A549 (cell line): ENCODE measurements at regions not wholly inside any gene's neighbourhood (a gene's known extent, or its start where the extent isn't known, plus 50 kb on each side); places are given as distances from the start of the nearest gene placed in this dataset.

Experiments used
- ATAC-seq, 2 experiments: fragments of 200-7000 bp in 1 of 2; fragments of >200 bp in 1 of 2; cut with Nextera tagmentation in 1 of 2; cut with Tn5 transposase in 1 of 2; 3 replicates each; pipeline versions ENCODE4 v1.8.0 to v1.9.1; 2018 to 2020; ENCODE audit warnings: mild to moderate bottlenecking in 1 of 2, moderate library complexity in 1 of 2
- CTCF ChIA-PET: fragments of 300-600 bp; sonication (Branson Sonifier 250); formaldehyde crosslinking; extraction: SDS; loops from one replicate; lab custom pipeline; 2021; ENCODE audit warnings: antibody characterized with exemption, inconsistent platforms; lab: Yijun Ruan, JAX
- POLR2A ChIA-PET: fragments of 350-600 bp; formaldehyde crosslinking; extraction: SDS; loops from one replicate; lab custom pipeline; 2021; ENCODE audit warnings: antibody characterized with exemption, inconsistent platforms; lab: Yijun Ruan, JAX
- DNase-seq, 2 experiments: peaks; one replicate each; pipeline versions ENCODE4 v3.0.0 to v3.0.0-alpha.2; 2011 to 2016; ENCODE audit warnings: low read depth in 1 of 2, low spot score in 1 of 2
- FAIRE-seq: peaks from 2 replicates; lab custom pipeline; 2011; peaks lifted over from hg19 to GRCh38; lab: Jason Lieb, UNC
- H3K27ac ChIP-seq, 2 experiments: fragments of >200 bp; sonication (Bioruptor Twin); formaldehyde crosslinking; 3 replicates each; pipeline ENCODE4 v1.5.1; 2016 to 2017
- H3K4me1 ChIP-seq: fragments of >200 bp; sonication (Bioruptor Twin); formaldehyde crosslinking; 3 replicates; pipeline ENCODE4 v1.6.1; 2016
- H3K4me2 ChIP-seq: fragments of >200 bp; sonication (Bioruptor Twin); formaldehyde crosslinking; 3 replicates; pipeline ENCODE4 v1.6.1; 2016
- H3K4me3 ChIP-seq: fragments of >200 bp; sonication (Bioruptor Twin); formaldehyde crosslinking; 3 replicates; pipeline ENCODE4 v1.5.1; 2016
- H3K9me3 ChIP-seq: fragments of >200 bp; sonication (Bioruptor Twin); formaldehyde crosslinking; 3 replicates; pipeline ENCODE4 v1.6.1; 2016
- BHLHE40 ChIP-seq: IDR thresholded peaks from 2 replicates; pipeline ENCODE4 v1.6.1; 2012; ENCODE audit warnings: low read depth, low read length, inconsistent platforms
- CEBPB ChIP-seq, 2 experiments: fragments of >200 bp in 1 of 2; sonication (Bioruptor Twin) in 1 of 2; formaldehyde crosslinking in 1 of 2; IDR thresholded peaks; 2 replicates each; pipeline ENCODE4 v1.6.1; 2012 to 2016
- CHD2 ChIP-seq: fragments of 150-350 bp; IDR thresholded peaks from 2 replicates; pipeline ENCODE4 v1.6.1; 2014; ENCODE audit warnings: low read length; ENCODE audit not compliant: partially characterized antibody
- CHD4 ChIP-seq: fragments of 200-600 bp; sonication (generic); IDR thresholded peaks from 2 replicates; pipeline ENCODE4 v1.6.1; 2016; ENCODE audit warnings: antibody characterized with exemption, mild to moderate bottlenecking, borderline replicate concordance
- CTCF ChIP-seq: fragments of >200 bp; sonication (Bioruptor Twin); formaldehyde crosslinking; IDR thresholded peaks from 3 replicates; pipeline ENCODE4 v1.5.1; 2016
- EP300 ChIP-seq, 2 experiments: fragments of >200 bp; sonication (Bioruptor Twin); formaldehyde crosslinking; IDR thresholded peaks; 2 replicates in 1 of 2; 3 replicates in 1 of 2; pipeline ENCODE4 v1.6.1; 2016 to 2017
- GATA3 ChIP-seq: IDR thresholded peaks from 2 replicates; pipeline ENCODE4 v1.6.1; 2012; ENCODE audit warnings: borderline replicate concordance
- HDAC2 ChIP-seq: fragments of 200-600 bp; sonication (generic); IDR thresholded peaks from 2 replicates; pipeline ENCODE4 v1.6.1; 2016
- HOXB13 ChIP-seq: fragments of 250-450 bp; sonication (Bioruptor Pico); IDR thresholded peaks from 2 replicates; pipeline ENCODE4 v1.5.0; 2020; ENCODE audit warnings: low read depth, mild to moderate bottlenecking, moderate library complexity
- JUN ChIP-seq, 2 experiments: fragments of >200 bp; sonication (Bioruptor Twin); formaldehyde crosslinking; IDR thresholded peaks; 2 replicates in 1 of 2; 3 replicates in 1 of 2; pipeline ENCODE4 v1.6.1; 2016 to 2017
- JUNB ChIP-seq: fragments of >200 bp; sonication (Bioruptor Twin); formaldehyde crosslinking; IDR thresholded peaks from 2 replicates; pipeline ENCODE4 v1.6.1; 2016
- KDM1A ChIP-seq: fragments of 200-600 bp; sonication (generic); IDR thresholded peaks from 2 replicates; pipeline ENCODE4 v1.6.1; 2016; ENCODE audit warnings: low read depth, mild to moderate bottlenecking
- KDM5A ChIP-seq: fragments of 200-600 bp; sonication (generic); IDR thresholded peaks from 2 replicates; pipeline ENCODE4 v1.6.1; 2016; ENCODE audit warnings: antibody characterized with exemption, mild to moderate bottlenecking
- NFE2L2 ChIP-seq: fragments of 150-350 bp; conservative IDR thresholded peaks from 2 replicates; pipeline ENCODE4 v1.6.1; 2014; ENCODE audit warnings: low read length
- NPAS2 ChIP-seq: fragments of 250-450 bp; sonication (Bioruptor Pico); IDR thresholded peaks from 2 replicates; pipeline ENCODE4 v1.8.0; 2022; ENCODE audit warnings: mild to moderate bottlenecking, moderate library complexity, borderline replicate concordance
- PHF8 ChIP-seq: fragments of 200-600 bp; sonication (generic); IDR thresholded peaks from 2 replicates; pipeline ENCODE4 v1.6.1; 2016; ENCODE audit warnings: low read depth, mild to moderate bottlenecking, antibody characterized with exemption, moderate library complexity, borderline replicate concordance
- POLR2AphosphoS2 ChIP-seq: conservative IDR thresholded peaks from 2 replicates; pipeline ENCODE4 v1.6.1; 2012; ENCODE audit warnings: low read length, improper control_type of control experiment, inconsistent platforms
- RAD21 ChIP-seq, 2 experiments: fragments of >200 bp in 1 of 2; sonication (Bioruptor Twin) in 1 of 2; formaldehyde crosslinking in 1 of 2; IDR thresholded peaks in 1 of 2; conservative IDR thresholded peaks in 1 of 2; 2 replicates in 1 of 2; 3 replicates in 1 of 2; pipeline ENCODE4 v1.6.1; 2012 to 2018; ENCODE audit warnings: inconsistent platforms in 1 of 2
- RFX5 ChIP-seq: fragments of 450-650 bp; IDR thresholded peaks from 2 replicates; pipeline ENCODE4 v1.7.1; 2014; ENCODE audit warnings: antibody characterized with exemption, mild to moderate bottlenecking, moderate library complexity
- SMC3 ChIP-seq: fragments of >200 bp; sonication (Bioruptor Twin); formaldehyde crosslinking; IDR thresholded peaks from 3 replicates; pipeline ENCODE4 v1.6.1; 2018; ENCODE audit warnings: inconsistent platforms
- TP53 ChIP-seq: fragments of 250-450 bp; sonication (Bioruptor Pico); IDR thresholded peaks from 2 replicates; pipeline ENCODE4 v1.5.0; 2021; ENCODE audit warnings: mild to moderate bottlenecking, moderate library complexity
- ZNF302 ChIP-seq: fragments of 250-450 bp; sonication (Bioruptor Pico); IDR thresholded peaks from 2 replicates; pipeline ENCODE4 v1.9.0; 2021; ENCODE audit warnings: inconsistent platforms, mild to moderate bottlenecking, moderate library complexity
- WGBS: methylation state at CpG from one replicate; pipeline ENCODE4 v1.1.6; 2017; ENCODE audit errors: missing lambda C conversion rate; 5-methylcytosine and 5-hydroxymethylcytosine counted together
- TF ChIP-seq, protein P1 (sequence below): IDR thresholded peaks from 2 replicates; pipeline ENCODE4 v1.6.1; 2012

- ATAC-seq (no peak), DNase-seq (no peak), FAIRE-seq (no peak)
- TF ChIP-seq NFE2L2, result no peak
- no peak for TF ChIP-seq SMC3
- no peak for TF ChIP-seq CHD2
- no peak for TF ChIP-seq HOXB13
- no peak for TF ChIP-seq RFX5
- TF ChIP-seq PHF8, result no peak
- 79% methylated on average over 10 of the region's 10 CpGs for WGBS
- H3K27ac ChIP-seq, result no peak overlapping the region
- ChIA-PET CTCF (interaction anchor here (0.7 to 0.9 kb wide), 2 partner anchors 20 to 168 kb away, joined by 3 read pairs; no protein-coding TSS in a partner anchor), POLR2A (no interaction called here)
- 0 out of 3 replicates have a peak, but pooled peaks cover 3% of the 10 kb centered on the region for H3K4me1 ChIP-seq
- no peak overlapping the region for H3K4me2 ChIP-seq
- no peak overlapping the region for H3K4me3 ChIP-seq
- no peaks in the 10 kb centered on the region for H3K9me3 ChIP-seq
Measured at GRCh38 chr7:152504816-152505215, 69.0 kb upstream of the KMT2C start.

DNA sequence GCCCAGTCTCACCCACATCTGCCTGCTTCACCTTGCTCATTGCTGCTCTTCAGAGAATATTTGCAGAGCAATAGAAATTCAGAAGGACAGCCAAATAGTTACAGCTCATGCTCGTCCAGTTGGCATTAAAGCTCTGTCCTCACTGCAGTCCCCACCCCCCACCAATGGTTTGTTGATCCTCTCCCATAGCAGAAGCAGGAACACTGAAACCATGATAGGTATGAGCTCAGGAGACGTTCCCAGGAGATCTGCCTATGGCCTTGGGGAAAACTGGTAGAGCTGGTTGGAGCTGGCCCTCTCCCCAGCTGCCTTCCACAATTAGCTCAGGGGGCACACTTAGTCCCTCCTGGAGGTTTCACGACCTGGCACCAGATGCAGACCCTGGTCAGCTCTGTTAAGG, 68.6 kb upstream of the KMT2C start:
- ATAC-seq (no peak; a peak in 3 of 6 replicates), FAIRE-seq (no peak), DNase-seq (no peak)
- Histone ChIP-seq H3K4me1 (0 out of 3 replicates have a peak, but pooled peaks cover 3% of the 10 kb centered on the region), H3K4me2 (no peak overlapping the region), H3K27ac (no peak overlapping the region), H3K4me3 (no peak overlapping the region), H3K9me3 (no peaks in the 10 kb centered on the region)
- no peak for TF ChIP-seq BHLHE40
- TF ChIP-seq JUNB, result no peak
- TF ChIP-seq CHD4, result no peak
- TF ChIP-seq HDAC2, result no peak
- TF ChIP-seq CTCF, result no peak
- TF ChIP-seq, protein P1, sequence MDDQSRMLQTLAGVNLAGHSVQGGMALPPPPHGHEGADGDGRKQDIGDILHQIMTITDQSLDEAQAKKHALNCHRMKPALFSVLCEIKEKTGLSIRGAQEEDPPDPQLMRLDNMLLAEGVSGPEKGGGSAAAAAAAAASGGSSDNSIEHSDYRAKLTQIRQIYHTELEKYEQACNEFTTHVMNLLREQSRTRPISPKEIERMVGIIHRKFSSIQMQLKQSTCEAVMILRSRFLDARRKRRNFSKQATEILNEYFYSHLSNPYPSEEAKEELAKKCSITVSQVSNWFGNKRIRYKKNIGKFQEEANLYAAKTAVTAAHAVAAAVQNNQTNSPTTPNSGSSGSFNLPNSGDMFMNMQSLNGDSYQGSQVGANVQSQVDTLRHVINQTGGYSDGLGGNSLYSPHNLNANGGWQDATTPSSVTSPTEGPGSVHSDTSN, result no peak
- TF ChIP-seq GATA3, result no peak
- no peak for TF ChIP-seq EP300 (IDR thresholded peaks at IDR 0.05)
- no peak for TF ChIP-seq CHD2
- no peak for TF ChIP-seq KDM1A
- no peak for TF ChIP-seq TP53 (CRISPR knock-in tag)
- no peak for TF ChIP-seq NFE2L2
- POLR2A ChIA-PET, result no interaction called here
- WGBS, result 35% methylated on average over 2 of the region's 3 CpGs
- CTCF ChIA-PET, result interaction anchor here (0.7 kb wide), 1 partner anchor 19 kb away, joined by 3 read pairs; no protein-coding TSS in a partner anchor

GRCh38 chr7:152502813-152503790, 67.3 kb upstream of the KMT2C start:
- CTCF ChIA-PET, result interaction anchor here (0.7 kb wide), 1 partner anchor 9 kb away, joined by 3 read pairs; no protein-coding TSS in a partner anchor
- FAIRE-seq (no peak), DNase-seq (no peak), ATAC-seq (no peak; a peak in 1 of 6 replicates)
- H3K4me2 ChIP-seq, result no peak overlapping the region
- H3K27ac ChIP-seq, result no peak overlapping the region
- POLR2A ChIA-PET, result no interaction called here
- no peaks in the 10 kb centered on the region for H3K9me3 ChIP-seq
- no peak overlapping the region for H3K4me3 ChIP-seq
- H3K4me1 ChIP-seq, result 0 out of 3 replicates have a peak, but pooled peaks cover 3% of the 10 kb centered on the region
- 73% methylated on average over 9 of the region's 13 CpGs for WGBS
- TF ChIP-seq HOXB13 (no peak), CTCF (no peak), KDM5A (no peak), NPAS2 (CRISPR knock-in tag) (no peak), EP300 (IDR thresholded peaks at IDR 0.05) (no peak), JUNB (no peak), BHLHE40 (no peak), RAD21 (conservative IDR thresholded peaks at IDR 0.05 in 1 of 2, IDR thresholded peaks at IDR 0.05 in 1 of 2) (no peak), PHF8 (no peak), CEBPB (IDR thresholded peaks at IDR 0.05) (no peak), JUN (IDR thresholded peaks at IDR 0.05) (no peak), ZNF302 (CRISPR knock-in tag) (no peak), RFX5 (no peak), POLR2AphosphoS2 (no peak), SMC3 (no peak)
- TF ChIP-seq, all 56 proteins: peak for 0
